Posterior vena cava (tissue), 2 donors: ENCODE measurements at regions not wholly inside any gene's neighbourhood (a gene's known extent, or its start where the extent isn't known, plus 50 kb on each side); places are given as distances from the start of the nearest gene placed in this dataset.

Source experiments
- DNase-seq: peaks from one replicate; pipeline ENCODE4 v3.0.0-alpha.2; 2020; ENCODE audit warnings: low spot score
- intact Hi-C, 2 donors: fragments of 100-400 bp; cut with DNase I; formaldehyde crosslinking; loops; one replicate each; pipeline versions ENCODE4 v1.14.1 to v1.14.2; 2022 to 2023
- donor health status: DM: yes; HTN: yes; CAD: no.
- donor health status: DM: yes; HTN: yes; CAD: no.

DNA sequence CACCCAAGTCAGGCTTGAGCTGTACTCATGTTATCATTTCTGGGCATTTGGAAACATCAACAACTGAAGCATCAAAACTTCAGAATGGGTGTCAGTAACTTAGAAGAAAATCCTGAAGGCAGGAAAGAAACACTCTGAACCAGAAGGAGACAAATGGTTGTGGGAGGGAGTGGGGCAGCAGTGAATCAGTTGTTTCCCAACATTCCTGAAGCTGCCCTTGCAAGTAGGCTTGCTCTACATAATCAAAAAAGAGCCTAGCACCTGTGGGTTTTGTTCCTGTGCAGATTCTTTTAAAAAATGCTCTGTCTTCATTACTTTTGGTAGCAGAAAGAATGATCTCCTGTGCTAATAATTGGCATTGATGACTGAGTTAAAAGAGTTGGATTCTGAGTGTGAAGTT, 424.2 kb upstream of the GRIA1 start:
- intact Hi-C loops: no loop called here
- DNase-seq: no peak

DNA sequence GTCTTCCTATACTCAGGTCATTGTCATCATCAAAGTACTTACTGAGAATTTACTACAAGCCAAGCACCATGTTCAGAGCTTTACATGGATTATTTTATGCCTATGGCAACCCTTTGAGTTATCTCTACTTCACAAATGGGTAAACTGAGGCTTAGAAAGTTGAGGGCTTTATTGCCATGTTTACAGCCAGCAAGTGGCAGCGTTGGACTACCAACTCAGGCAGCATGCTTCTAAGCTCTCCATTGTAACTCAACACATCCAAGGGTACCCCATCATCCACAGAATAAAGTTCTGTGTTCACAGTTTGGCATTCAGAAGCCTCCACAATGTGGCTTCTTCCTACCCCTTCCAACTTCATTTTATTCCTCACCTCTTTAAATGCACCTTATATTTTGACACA, 422.6 kb upstream of the GRIA1 start:
- intact Hi-C loops: no loop called here
- no peak for DNase-seq

GRCh38 chr5:153079396-153079795, 411.1 kb upstream of the GRIA1 start:
- intact Hi-C loops: no loop called here
- no peak for DNase-seq

DNA sequence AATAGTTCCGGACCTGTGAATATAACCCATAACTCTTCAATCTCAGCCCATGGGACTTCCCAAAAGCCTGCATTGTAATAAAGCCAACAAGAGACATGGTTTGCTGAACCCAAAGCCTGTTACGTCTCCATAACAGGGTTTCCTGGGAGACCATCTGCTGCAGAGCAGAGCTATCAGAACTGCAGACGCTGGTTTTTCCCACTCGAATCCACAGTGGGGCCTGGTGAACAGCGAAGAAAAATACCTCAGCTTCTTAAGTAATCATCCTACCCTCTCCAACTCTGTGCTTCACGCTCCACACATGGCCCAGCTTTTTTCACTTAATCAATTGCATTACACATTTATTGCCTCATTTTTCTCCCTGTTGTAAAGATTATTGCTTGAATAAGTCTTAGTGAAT, 409.5 kb upstream of the GRIA1 start:
- intact Hi-C loops: no loop called here
- DNase-seq: no peak

DNA sequence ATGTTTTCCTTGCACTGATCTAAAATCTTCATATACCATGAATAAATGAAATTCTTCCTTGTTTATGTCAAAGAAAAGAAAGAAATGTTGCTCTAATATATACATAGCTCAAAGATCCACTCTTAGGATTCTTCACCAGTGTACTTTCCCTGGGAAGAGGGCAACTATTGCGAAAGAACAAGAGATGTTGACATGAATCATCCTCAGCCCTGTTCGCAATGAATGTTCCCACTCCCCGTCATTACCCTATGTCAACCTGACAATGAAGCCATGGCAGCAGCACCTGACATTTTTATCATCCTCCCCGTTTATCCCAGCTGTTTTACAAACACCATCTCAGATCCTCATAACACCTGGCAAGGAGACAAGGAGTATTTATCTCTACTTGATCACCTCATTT, 409.1 kb upstream of the GRIA1 start:
- no peak for DNase-seq
- intact Hi-C loops: no loop called here

DNA sequence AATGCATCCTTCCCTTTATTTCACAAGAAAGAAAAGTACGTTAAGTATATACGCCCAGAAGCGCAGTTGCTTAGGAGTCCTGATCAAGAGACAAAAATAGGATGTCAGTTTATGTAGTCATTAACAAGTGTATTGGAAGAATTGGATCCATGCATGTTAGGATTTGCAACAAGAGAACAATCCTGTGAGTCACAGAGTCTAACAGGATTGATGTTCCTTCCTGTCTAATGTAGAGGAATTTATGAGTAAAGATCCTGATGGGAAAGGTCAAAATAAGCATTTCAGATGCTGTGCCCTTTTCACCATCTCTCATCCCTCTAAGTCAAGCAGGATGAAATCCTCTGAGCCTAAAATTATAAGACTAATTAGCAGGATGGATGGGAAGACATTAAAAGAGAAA, 406.0 kb upstream of the GRIA1 start:
- intact Hi-C loops: no loop called here
- no peak for DNase-seq

GRCh38 chr5:153086486-153086885, 404.0 kb upstream of the GRIA1 start:
- DNase-seq: no peak
- intact Hi-C loops: no loop called here

- no peak for DNase-seq
- intact Hi-C loops: no loop called here
These were observed 401.9 kb upstream of the GRIA1 start for GRCh38 chr5:153088538-153088937.

DNA sequence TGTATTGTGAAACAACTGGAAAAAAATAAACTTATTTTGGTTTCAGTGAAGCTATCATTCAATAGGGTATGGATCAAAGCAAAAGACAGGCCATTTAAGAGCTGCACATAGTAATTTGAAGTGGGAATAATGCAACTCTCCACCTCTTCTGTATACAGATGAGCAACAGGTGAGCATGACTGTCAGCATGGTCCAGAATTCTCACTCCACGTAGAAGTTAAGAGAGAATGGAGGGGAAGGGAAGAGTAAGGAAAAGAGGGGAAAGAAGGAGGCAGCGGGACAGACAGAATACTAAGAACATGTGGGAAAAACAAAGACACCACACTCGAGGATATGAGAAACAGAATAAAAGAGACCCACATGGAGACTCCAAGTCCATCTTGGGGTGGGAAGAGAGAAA, 396.1 kb upstream of the GRIA1 start:
- no peak for DNase-seq
- intact Hi-C loops: no loop called here

DNA sequence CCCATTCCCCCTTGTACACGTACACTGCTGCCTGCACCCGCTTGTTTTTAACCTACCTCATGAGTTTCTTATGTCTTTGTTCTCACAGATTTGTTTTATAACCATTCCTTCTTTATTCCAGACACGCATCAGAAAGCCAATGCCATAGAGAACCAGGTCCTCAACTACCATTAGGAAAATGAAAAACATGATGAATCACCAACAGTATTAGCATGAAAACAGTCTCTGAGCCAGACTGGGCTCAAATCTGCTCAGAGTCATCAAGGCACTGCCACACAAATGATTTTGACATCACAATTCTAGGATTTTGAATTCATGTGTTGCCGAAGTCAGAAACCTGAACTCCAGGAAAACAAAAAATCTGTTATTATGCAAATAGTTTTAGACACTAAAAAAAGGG, 394.1 kb upstream of the GRIA1 start:
- DNase-seq: no peak
- intact Hi-C loops: no loop called here

DNA sequence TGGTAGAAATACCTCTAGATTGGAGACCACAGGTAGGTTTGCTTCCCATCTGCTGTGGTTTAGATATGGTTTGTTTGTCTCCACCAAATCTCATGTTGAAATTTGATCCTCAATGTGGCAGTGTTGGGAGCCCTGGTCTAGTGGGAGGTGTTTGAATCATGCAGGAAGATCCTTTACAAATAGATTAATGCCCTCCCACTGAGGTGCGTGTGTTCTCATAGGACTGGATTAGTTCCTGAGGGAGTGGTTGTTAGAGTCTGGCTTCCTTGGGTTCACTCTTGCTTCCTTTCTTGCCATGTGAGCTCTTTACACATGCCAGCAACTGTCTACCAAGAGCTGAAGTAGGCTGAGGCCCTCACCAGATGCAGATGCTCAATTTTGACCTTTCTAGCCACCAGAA, 391.1 kb upstream of the GRIA1 start:
- intact Hi-C loops: no loop called here

DNA sequence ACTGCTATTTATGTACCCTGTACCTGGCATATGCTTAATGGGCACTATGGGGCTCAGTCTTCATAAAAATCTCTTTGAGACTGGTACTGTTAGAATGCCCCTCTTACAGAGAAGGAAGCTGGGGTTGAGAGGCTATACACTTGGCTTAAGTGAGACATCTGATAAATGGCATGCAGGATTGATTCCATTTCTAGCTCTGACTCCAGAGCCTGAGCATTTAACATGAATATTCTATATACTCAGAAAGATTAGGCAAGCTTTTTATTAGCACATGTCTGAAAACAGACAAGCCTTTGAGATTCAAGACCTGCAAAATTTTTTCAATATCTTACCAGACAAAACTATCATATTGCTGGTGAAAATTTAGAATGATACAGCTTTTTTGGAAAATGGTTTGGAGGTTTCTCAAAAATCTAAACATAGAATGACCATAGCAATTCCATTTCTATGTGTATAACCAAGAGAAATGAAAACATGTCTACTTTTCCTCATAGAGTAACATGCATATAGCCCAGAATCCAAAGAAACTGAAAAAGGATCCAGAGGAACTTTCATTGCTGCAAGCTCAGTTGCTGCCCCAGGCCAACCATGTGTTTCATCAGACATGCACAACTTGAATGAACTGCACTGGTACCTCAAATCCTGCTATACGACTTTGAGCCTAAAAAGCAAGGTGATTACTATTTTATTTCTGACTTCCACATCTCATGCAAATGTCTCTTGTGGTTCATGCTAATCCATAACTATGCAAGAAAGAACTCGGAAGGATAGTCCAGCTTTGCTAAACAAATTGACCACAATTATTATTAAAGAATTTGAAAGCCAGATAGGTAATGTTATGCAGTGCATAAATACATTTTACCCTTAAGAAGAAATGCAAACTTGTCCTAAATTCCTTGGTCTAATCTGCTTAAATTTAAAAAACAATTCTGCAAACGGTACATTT, 389.0 kb upstream of the GRIA1 start:
- intact Hi-C loops: no loop called here
- no peak for DNase-seq

More for the DNA sequence above, 391.1 kb upstream of the GRIA1 start:
- DNase-seq: no peak

DNA sequence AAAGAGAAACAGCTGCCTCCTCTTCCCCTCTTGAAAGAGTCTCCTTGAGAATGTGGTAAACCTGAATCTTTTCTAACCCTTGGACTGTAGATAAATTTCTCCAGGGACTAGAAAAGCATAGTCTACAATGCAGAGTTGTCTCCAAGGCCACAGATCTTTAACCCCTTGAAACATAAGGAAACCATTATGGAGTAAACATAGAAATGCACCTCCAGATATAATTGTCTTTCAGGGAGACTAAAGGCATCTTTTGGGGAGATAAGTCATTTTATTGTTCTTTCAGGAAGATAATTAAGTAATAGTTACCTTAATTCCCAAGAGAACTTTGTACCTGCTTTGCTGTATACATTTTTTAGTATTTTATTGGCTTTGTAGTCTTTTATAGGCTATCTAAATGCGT, 373.6 kb upstream of the GRIA1 start:
- DNase-seq: no peak
- intact Hi-C loops: no loop called here

DNA sequence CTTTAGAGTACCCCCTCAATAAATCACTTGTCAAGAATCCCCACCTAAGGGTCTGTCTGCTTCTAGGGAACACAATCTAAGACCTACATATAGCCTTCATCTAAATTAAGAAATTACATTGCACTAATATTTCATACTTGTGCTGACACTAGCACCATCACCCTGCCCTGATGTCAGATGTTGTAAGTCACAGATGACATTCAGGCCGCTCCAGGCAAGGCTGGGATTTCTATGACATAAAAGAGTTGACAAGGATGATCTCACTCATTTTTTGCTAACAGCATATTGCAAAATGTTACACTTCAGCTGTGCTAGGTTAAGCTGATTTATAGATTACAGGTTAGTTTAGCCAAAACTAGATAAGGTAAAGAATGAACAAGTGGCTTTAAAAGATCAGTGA, 372.5 kb upstream of the GRIA1 start:
- intact Hi-C loops: no loop called here
- DNase-seq: no peak

GRCh38 chr5:153122403-153122802, 368.1 kb upstream of the GRIA1 start:
- no peak for DNase-seq
- intact Hi-C loops: no loop called here

DNA sequence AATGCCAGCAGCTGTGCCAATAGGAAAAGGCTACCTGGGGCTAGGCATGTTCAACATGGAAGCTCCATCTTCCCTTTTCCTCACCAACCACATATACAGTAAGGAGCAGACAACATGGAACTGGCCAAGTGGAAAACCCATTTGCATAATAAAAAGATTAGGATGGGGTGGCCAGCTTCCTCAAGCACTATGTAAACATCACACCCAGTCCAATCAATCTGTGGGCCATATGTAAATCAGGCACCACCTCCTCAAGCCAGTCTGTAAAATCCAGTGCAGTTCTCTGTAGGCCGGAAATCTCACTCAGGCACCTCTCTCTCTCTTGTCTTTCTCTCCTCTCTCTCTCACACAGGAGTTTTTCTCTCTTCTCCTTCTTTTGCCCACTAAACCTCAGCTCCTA, 360.2 kb upstream of the GRIA1 start:
- DNase-seq: no peak
- intact Hi-C loops: no loop called here

DNA sequence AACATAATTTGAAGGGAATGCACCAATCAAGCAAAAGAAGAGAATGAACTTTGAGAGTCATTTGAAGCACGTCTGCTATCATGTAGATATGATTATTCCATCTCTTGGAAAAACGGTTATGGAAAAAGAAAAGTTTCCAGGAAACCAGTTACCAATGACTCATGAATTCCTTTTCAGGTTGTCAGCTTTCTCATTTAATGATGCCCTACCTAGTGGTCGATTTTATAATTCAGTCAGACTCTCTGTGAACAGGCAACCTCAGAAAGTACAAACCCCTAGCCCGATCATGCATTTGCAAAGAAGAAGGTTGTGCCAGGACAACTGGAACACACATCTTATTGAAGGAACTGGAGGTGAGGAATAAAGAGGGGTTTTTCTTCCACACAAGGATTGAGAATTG, 355.1 kb upstream of the GRIA1 start:
- DNase-seq: no peak

DNA sequence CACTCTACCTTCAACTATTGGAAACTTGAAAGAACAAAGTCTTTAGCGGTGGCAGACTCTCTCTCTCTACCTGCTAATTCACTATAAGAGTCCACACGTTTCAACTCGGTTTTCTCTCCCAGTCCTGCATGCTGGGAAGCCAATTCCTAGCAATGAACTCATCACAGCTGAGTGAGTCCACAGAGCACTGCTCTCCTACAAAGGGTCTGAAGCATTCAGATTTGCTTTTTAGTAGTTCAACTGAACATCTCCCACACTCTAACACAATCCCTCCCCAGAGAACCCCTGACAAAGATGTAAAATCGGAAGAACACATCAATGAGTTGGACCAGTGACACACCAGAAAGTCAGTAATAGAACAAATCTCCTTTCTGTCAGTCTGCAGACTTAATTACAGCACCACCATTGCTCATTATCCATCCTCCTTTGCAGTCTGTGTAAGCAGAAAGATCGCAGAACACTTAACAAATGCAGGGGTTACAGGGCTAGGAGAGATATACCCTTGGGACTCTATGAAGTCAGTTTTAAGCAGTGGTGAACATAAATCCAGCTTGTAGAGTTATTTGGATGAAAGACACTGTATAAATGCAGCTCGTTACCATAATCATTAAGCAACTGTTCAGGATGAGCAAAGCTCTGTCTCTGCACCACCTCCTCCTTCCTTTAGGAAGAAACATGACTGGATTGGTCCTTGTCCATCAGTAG, 353.4 kb upstream of the GRIA1 start:
- intact Hi-C loops: no loop called here

More for the DNA sequence above, 355.1 kb upstream of the GRIA1 start:
- intact Hi-C loops: no loop called here

GRCh38 chr5:153147891-153148623, 342.4 kb upstream of the GRIA1 start:
- intact Hi-C loops: no loop called here
- DNase-seq: no peak

More for the DNA sequence above, 353.4 kb upstream of the GRIA1 start:
- no peak for DNase-seq

DNA sequence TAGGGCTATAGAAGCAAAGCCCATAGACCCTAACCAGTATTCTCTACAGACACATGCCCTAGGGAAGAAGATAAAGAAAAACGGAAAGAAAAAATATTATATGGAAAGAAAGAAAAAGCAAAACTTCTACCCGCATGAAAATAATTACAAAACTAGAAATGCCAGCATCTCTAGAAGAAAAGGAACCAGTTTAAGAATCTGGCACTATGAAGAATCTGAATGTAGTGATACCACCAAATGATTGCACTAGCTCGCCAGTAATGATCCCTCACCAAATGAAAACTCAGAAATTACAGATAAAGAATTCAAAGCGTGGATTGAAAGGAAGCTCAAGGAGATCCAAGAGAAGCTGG, 341.9 kb upstream of the GRIA1 start:
- no peak for DNase-seq
- intact Hi-C loops: no loop called here
